HG02970 (cell line): ENCODE measurements at regions not wholly inside any gene's neighbourhood (a gene's known extent, or its start where the extent isn't known, plus 50 kb on each side); places are given as distances from the start of the nearest gene placed in this dataset.

Experiments used
- ATAC-seq: cut with Tn5 transposase; IDR thresholded peaks from one replicate; pipeline ENCODE4 v1.9.1; 2021; ENCODE audit warnings: mild to moderate bottlenecking, moderate library complexity, moderate number of reproducible peaks; ENCODE audit not compliant: unreplicated experiment, low FRiP score

DNA sequence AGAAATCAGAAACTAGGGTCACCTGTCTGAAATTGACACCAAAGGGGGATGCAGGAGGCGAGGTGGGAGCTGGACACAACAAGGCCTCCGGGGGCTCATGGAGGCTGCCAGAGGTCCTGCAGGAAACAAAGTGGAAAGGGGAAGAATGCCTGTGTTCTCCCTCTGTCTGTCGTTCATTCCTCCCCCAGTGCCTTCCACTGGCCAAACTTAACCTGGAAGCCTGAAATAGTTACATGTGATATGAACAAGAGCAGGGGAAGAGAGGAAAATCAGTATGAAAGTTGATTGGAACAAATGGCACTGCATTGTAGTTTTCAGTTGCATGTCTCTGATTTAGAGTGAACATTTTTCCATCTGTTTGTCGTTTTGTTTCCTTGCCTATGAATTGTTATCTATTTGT is 502.0 kb upstream of the CFAP20DC start:
- no peak for ATAC-seq

DNA sequence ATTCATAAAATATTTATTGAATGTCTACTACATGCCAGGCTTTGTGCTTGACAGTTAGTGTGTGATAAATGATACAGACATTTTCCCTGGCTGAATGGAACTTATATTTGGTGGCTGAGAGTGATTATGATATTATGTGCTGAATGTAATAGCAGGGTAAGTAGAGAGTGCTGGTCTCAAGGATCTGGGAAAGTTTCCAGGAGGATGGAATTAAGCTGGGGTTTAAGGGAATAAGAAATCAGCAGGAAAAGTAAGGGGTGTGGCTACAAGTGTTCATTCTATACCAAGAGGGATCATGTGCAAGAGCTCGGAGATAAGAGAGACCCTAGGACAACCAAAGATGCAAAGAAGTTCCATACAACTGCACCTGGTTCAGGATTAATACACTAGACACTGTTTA is 500.1 kb upstream of the CFAP20DC start:
- ATAC-seq, result no peak

GRCh38 chr3:59547874-59548273 is 498.0 kb upstream of the CFAP20DC start:
- no peak for ATAC-seq

DNA sequence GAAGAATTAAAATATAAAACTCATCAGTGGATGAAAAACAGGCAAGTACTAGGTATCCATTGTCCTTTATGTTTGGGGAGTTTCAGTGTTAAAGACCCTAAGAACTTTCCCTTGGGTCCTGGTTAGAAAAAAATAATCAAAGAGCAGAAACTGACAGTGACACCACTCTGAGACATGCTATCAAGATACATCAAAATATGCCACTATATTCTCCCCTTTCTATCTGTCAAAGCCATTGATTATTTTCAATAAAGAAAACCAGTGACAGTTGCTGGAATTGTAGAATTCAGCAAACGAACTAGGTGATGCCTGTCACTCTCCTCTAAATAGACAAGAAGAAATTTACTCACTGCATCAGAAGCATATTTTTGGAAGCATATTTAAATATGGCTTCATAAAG is 496.7 kb upstream of the CFAP20DC start:
- ATAC-seq, result no peak

DNA sequence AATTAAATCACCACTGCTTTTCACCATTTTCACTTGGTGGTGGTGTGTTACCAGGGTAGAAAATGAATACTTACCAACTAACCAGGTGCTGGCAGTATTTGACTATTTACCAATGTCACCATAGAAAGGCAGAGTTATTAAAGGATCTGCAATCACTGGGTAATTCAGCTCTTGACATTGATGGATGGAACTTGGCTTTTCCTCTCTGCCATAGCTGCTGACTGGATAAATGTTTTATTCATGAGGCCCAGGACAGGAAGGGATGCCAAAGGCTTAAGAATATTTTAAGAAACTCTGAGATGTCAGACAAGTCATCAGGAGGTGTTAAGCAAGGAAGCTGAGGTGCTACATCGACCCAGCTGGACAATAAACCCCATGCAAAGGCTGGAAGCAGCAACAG is 495.5 kb upstream of the CFAP20DC start:
- no peak for ATAC-seq

- no peak for ATAC-seq
Observed at GRCh38 chr3:59542276-59542675, 492.5 kb upstream of the CFAP20DC start.

DNA sequence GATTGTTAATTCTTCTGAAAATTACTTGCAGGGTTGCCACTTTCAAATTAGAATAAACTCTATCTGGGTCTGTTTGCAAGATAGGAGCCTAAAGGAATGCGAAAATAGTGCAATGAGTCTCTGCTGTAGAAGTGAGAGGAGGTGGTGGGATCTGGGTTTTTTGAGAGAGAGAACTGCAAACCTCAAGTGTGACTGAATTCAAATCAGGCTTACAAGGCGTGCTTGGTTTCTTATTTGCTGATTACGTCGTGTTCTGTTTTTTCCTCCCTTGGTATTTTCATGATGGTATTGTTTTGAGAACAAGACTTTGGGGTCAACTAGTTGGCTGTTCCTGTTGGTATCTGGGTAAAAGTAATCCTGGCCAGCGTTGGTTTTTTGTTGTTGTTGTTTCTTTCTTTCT is 490.9 kb upstream of the CFAP20DC start:
- no peak for ATAC-seq

DNA sequence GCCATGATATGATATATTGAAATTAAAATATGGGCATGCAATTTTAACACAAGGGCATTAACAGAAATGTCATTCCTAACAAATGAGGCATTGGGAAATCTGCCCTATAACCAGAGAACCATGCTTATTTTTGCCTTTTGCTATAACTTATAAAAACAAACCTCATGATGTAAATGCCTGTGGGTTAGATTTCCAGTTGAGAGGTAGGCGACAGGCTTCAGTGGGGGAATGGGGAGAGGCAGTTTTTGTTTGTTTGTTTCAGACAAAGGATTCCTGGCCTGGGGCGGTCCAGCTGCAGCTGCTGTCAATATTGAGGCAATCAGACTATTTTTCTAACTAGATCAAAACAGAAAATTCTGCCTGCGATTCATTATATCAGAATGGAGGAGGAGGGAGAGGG is 490.4 kb upstream of the CFAP20DC start:
- no peak for ATAC-seq

- ATAC-seq, result no peak
Observed at GRCh38 chr3:59538753-59539432, 489.1 kb upstream of the CFAP20DC start.

DNA sequence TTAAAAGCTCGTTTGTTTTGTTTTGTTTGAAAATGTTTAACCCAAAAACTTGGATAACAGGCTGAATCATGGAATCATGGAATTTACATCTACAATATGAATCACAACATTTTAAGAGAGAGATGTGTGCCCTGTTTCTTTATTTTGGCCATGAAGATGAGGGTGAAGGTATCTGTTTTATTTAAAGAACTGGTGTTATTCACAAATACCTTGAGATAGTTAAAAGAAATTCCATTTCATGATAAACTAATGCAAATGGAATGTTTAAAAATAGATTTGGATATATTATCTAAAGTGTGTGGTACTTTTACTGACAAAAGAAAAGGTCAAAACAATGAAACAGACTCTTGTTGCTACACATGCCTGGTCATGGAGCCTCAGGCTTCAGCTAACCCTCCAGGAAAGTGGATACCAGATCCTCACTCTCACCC is 486.0 kb upstream of the CFAP20DC start:
- ATAC-seq, result no peak

DNA sequence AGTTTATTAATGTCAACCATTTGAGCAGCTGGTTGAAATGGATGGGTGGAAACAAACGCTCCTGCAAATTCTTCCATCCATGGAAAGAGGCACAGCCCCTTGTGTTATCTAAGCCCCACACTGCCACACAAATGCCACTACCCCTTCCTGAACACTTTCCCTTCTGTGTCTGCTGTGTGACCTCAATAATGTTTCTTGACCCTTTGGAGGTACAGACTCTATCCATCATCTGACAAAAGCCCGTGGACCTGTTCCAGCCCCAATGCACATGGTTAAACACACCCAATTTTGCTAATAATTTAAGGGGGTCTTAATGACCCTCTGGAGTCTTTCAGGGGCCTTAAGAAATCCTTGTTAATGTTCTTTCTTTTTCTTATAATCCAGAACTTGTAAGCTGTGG is 482.2 kb upstream of the CFAP20DC start:
- ATAC-seq, result no peak

GRCh38 chr3:59531066-59531745 is 481.4 kb upstream of the CFAP20DC start:
- ATAC-seq, result no peak

GRCh38 chr3:59528251-59528650 is 478.4 kb upstream of the CFAP20DC start:
- no peak for ATAC-seq

DNA sequence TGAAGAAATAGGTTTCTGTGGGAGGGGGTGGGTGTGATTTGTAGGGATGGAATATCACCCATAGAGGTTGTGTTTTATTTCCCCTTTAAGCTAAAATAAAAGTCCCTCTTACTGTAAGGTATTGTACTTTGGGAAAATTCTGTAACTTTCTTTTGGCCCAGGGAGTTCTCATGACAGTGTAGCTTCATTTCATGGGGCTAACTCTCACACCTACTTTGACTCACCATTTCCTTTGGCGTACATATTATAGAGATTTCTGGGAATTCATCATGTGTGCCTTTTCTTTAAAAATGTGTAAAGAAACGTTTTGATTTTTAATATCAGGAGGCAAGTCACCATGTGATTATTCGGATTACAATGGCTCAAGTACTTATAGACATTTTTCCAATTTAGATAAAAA is 477.7 kb upstream of the CFAP20DC start:
- ATAC-seq, result no peak

GRCh38 chr3:59526999-59527398 is 477.2 kb upstream of the CFAP20DC start:
- no peak for ATAC-seq

GRCh38 chr3:59522550-59522949 is 472.7 kb upstream of the CFAP20DC start:
- ATAC-seq, result no peak

GRCh38 chr3:59519094-59519493 is 469.3 kb upstream of the CFAP20DC start:
- no peak for ATAC-seq

DNA sequence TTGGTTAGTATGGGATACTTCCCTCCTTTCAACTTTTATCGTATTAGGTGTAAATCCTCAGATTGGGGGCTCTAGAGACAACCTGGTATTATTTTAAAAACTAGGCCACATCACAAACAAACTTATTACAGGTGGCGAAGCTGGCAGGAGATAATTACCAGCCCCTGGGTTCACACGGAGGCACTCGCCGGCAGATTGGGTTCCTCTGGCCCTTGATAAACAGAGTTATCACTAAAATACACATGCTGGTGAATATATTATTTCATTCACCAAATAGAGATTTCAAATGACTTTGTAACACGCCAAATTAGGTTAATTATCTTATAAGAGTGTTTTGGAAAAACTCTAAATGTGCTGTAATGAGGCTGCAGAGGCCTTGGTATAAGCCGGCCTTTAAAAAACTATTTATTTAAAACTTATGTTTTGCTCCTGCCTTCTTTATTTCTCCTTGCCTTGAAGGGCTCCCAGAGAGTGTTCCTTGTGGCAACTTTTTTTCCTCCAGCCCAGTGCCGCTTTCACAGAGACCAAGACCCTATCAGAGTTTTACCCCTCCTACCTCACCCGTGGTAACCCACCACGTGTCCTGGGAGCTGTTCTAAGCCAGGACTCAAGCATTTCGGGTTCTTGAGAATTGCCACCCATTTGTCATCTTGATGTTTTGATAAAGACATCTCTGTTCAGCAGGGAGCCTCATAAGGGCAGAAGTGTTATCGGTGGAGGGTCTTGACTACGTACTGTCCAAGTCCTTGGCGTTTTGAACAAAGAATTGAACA is 468.6 kb upstream of the CFAP20DC start:
- ATAC-seq, result no peak

DNA sequence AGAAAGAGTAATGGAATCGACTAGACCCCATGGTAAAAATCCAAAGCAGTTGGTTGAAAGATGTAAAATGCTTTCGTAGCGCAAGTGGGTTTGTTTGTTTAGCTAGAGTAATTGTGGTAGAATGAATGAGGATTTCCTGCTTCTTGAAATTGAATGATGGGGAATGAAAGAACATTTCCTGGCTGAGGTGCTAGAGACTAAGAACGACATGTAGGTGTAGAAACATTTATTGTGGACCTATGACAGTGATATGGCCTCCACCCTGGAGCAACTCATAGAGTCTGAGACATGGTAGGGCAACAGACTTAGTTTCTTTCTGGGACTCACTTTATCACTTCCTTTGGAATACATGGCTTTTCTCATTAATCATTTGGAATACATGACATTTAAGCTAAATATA is 467.6 kb upstream of the CFAP20DC start:
- ATAC-seq, result no peak

GRCh38 chr3:59515966-59516365 is 466.1 kb upstream of the CFAP20DC start:
- ATAC-seq, result no peak

GRCh38 chr3:59514865-59515482 is 465.1 kb upstream of the CFAP20DC start:
- ATAC-seq, result no peak
